ENCODE measurements at regions not wholly inside any gene's neighbourhood (a gene's known extent, or its start where the extent isn't known, plus 50 kb on each side); places are given as distances from the start of the nearest gene placed in this dataset.
"Not testable (repeated sequence)": the region's sequence is repeated elsewhere in the genome, so short reads cannot be mapped to it uniquely, and the experiment has no call there.

GRCh38 chr4:110854021-110854678 lies 231.3 kb upstream of the PITX2 start:
- WGBS (ENCODE audit: insufficient coverage), result no CpG with 5 or more reads among the region's 6 CpGs
- Histone ChIP-seq H3K36me3 (ENCODE audit: control insufficient read depth, insufficient read depth, low read length) (no peaks in the 10 kb centered on the region), H3K27ac (ENCODE audit: low read length) (peak overlapping the region; percentile 6), H3K4me1 (ENCODE audit: control insufficient read depth, insufficient read depth, low read length) (peaks cover 3% of the 10 kb centered on the region), H3K27me3 (ENCODE audit: control insufficient read depth, insufficient read depth, low read length) (no peaks in the 10 kb centered on the region), H3K9me3 (replicated peaks; ENCODE audit: control insufficient read depth, low read depth, low read length) (no peaks in the 10 kb centered on the region), H3K4me3 (ENCODE audit: low read length) (no peak overlapping the region)
- DNase-seq, result peak; percentile 32

- H3K27ac ChIP-seq (ENCODE audit: low read length), result no peak overlapping the region
- no peaks in the 10 kb centered on the region for H3K27me3 ChIP-seq (ENCODE audit: control insufficient read depth, insufficient read depth, low read length)
- no peak overlapping the region for H3K4me3 ChIP-seq (ENCODE audit: low read length)
- H3K4me1 ChIP-seq (ENCODE audit: control insufficient read depth, insufficient read depth, low read length), result no peaks in the 10 kb centered on the region
- no CpG with 5 or more reads among the region's 6 CpGs for whole genome bisulfite sequencing (ENCODE audit: insufficient coverage)
- no peaks in the 10 kb centered on the region for H3K9me3 ChIP-seq (replicated peaks; ENCODE audit: control insufficient read depth, low read depth, low read length)
- no peak for DNase-seq
- H3K36me3 ChIP-seq (ENCODE audit: control insufficient read depth, insufficient read depth, low read length), result no peaks in the 10 kb centered on the region
Measured at GRCh38 chr4:110860125-110860524, 237.2 kb upstream of the PITX2 start.

- no peak overlapping the region for H3K4me3 ChIP-seq (ENCODE audit: low read length)
- H3K4me1 ChIP-seq (ENCODE audit: control insufficient read depth, insufficient read depth, low read length), result no peaks in the 10 kb centered on the region
- H3K27ac ChIP-seq (ENCODE audit: low read length), result no peak overlapping the region
- no peaks in the 10 kb centered on the region for H3K36me3 ChIP-seq (ENCODE audit: control insufficient read depth, insufficient read depth, low read length)
- no peak for DNase-seq
- no peaks in the 10 kb centered on the region for H3K27me3 ChIP-seq (ENCODE audit: control insufficient read depth, insufficient read depth, low read length)
- WGBS (ENCODE audit: insufficient coverage), result no CpG with 5 or more reads among the region's 1 CpG
- no peaks in the 10 kb centered on the region for H3K9me3 ChIP-seq (replicated peaks; ENCODE audit: control insufficient read depth, low read depth, low read length)
Measured at GRCh38 chr4:110860901-110861300, 238.0 kb upstream of the PITX2 start.

GRCh38 chr4:110865611-110866259 lies 242.9 kb upstream of the PITX2 start:
- no peaks in the 10 kb centered on the region for H3K9me3 ChIP-seq (replicated peaks; ENCODE audit: control insufficient read depth, low read depth, low read length)
- H3K4me3 ChIP-seq (ENCODE audit: low read length), result no peak overlapping the region
- DNase-seq, result peak; percentile 7
- 13% methylated on average over 1 of the region's 1 CpG for WGBS (ENCODE audit: insufficient coverage)
- H3K27ac ChIP-seq (ENCODE audit: low read length), result no peak overlapping the region
- H3K27me3 ChIP-seq (ENCODE audit: control insufficient read depth, insufficient read depth, low read length), result no peaks in the 10 kb centered on the region
- no peaks in the 10 kb centered on the region for H3K4me1 ChIP-seq (ENCODE audit: control insufficient read depth, insufficient read depth, low read length)
- H3K36me3 ChIP-seq (ENCODE audit: control insufficient read depth, insufficient read depth, low read length), result no peaks in the 10 kb centered on the region

GRCh38 chr4:110867251-110867960 lies 244.5 kb upstream of the PITX2 start:
- no peaks in the 10 kb centered on the region for H3K9me3 ChIP-seq (replicated peaks; ENCODE audit: control insufficient read depth, low read depth, low read length)
- no peak overlapping the region for H3K4me3 ChIP-seq (ENCODE audit: low read length)
- DNase-seq, result no peak
- H3K36me3 ChIP-seq (ENCODE audit: control insufficient read depth, insufficient read depth, low read length), result no peaks in the 10 kb centered on the region
- 40% methylated on average over 1 of the region's 3 CpGs for WGBS (ENCODE audit: insufficient coverage)
- H3K4me1 ChIP-seq (ENCODE audit: control insufficient read depth, insufficient read depth, low read length), result no peaks in the 10 kb centered on the region
- no peaks in the 10 kb centered on the region for H3K27me3 ChIP-seq (ENCODE audit: control insufficient read depth, insufficient read depth, low read length)
- H3K27ac ChIP-seq (ENCODE audit: low read length), result no peak overlapping the region

GRCh38 chr4:110867981-110868720 lies 245.3 kb upstream of the PITX2 start:
- Histone ChIP-seq H3K27me3 (ENCODE audit: control insufficient read depth, insufficient read depth, low read length) (no peaks in the 10 kb centered on the region), H3K4me1 (ENCODE audit: control insufficient read depth, insufficient read depth, low read length) (no peaks in the 10 kb centered on the region), H3K36me3 (ENCODE audit: control insufficient read depth, insufficient read depth, low read length) (no peaks in the 10 kb centered on the region), H3K9me3 (replicated peaks; ENCODE audit: control insufficient read depth, low read depth, low read length) (no peaks in the 10 kb centered on the region), H3K4me3 (ENCODE audit: low read length) (no peak overlapping the region), H3K27ac (ENCODE audit: low read length) (no peak overlapping the region)
- DNase-seq, result no peak
- WGBS (ENCODE audit: insufficient coverage), result no CpG with 5 or more reads among the region's 2 CpGs

- H3K4me1 ChIP-seq (ENCODE audit: control insufficient read depth, insufficient read depth, low read length), result no peaks in the 10 kb centered on the region
- no peak overlapping the region for H3K27ac ChIP-seq (ENCODE audit: low read length)
- no peaks in the 10 kb centered on the region for H3K9me3 ChIP-seq (replicated peaks; ENCODE audit: control insufficient read depth, low read depth, low read length)
- peak; percentile 25 for DNase-seq
- no CpG with 5 or more reads among the region's 2 CpGs for WGBS (ENCODE audit: insufficient coverage)
- H3K27me3 ChIP-seq (ENCODE audit: control insufficient read depth, insufficient read depth, low read length), result no peaks in the 10 kb centered on the region
- H3K4me3 ChIP-seq (ENCODE audit: low read length), result no peak overlapping the region
- no peaks in the 10 kb centered on the region for H3K36me3 ChIP-seq (ENCODE audit: control insufficient read depth, insufficient read depth, low read length)
Measured at GRCh38 chr4:110869114-110869513, 246.2 kb upstream of the PITX2 start.

GRCh38 chr4:110869862-110870572 lies 247.1 kb upstream of the PITX2 start:
- Histone ChIP-seq H3K9me3 (replicated peaks; ENCODE audit: control insufficient read depth, low read depth, low read length) (no peaks in the 10 kb centered on the region), H3K4me1 (ENCODE audit: control insufficient read depth, insufficient read depth, low read length) (no peaks in the 10 kb centered on the region), H3K27ac (ENCODE audit: low read length) (no peak overlapping the region), H3K36me3 (ENCODE audit: control insufficient read depth, insufficient read depth, low read length) (no peaks in the 10 kb centered on the region), H3K27me3 (ENCODE audit: control insufficient read depth, insufficient read depth, low read length) (no peaks in the 10 kb centered on the region), H3K4me3 (ENCODE audit: low read length) (no peak overlapping the region)
- WGBS (ENCODE audit: insufficient coverage), result no CpG with 5 or more reads among the region's 1 CpG
- DNase-seq, result no peak

GRCh38 chr4:110876214-110876613 lies 253.3 kb upstream of the PITX2 start:
- H3K36me3 ChIP-seq (ENCODE audit: control insufficient read depth, insufficient read depth, low read length); DNase-seq; H3K4me3 ChIP-seq (ENCODE audit: low read length); H3K9me3 ChIP-seq (replicated peaks; ENCODE audit: control insufficient read depth, low read depth, low read length); H3K27me3 ChIP-seq (ENCODE audit: control insufficient read depth, insufficient read depth, low read length); H3K4me1 ChIP-seq (ENCODE audit: control insufficient read depth, insufficient read depth, low read length); H3K27ac ChIP-seq (ENCODE audit: low read length): not testable (repeated sequence)
- 85% methylated on average over 17 of the region's 18 CpGs for WGBS (ENCODE audit: insufficient coverage)
